Activated CD4-positive, CD25-positive, alpha-beta regulatory T cell treated with anti-CD3 and anti-CD28 coated beads, Interleukin-2, amount 50 U/mL, for 72 hours (primary cell): ENCODE measurements at regions not wholly inside any gene's neighbourhood (a gene's known extent, or its start where the extent isn't known, plus 50 kb on each side); places are given as distances from the start of the nearest gene placed in this dataset.

Experiments
- DNase-seq: peaks from one replicate; pipeline ENCODE4 v3.0.0; 2021

DNA sequence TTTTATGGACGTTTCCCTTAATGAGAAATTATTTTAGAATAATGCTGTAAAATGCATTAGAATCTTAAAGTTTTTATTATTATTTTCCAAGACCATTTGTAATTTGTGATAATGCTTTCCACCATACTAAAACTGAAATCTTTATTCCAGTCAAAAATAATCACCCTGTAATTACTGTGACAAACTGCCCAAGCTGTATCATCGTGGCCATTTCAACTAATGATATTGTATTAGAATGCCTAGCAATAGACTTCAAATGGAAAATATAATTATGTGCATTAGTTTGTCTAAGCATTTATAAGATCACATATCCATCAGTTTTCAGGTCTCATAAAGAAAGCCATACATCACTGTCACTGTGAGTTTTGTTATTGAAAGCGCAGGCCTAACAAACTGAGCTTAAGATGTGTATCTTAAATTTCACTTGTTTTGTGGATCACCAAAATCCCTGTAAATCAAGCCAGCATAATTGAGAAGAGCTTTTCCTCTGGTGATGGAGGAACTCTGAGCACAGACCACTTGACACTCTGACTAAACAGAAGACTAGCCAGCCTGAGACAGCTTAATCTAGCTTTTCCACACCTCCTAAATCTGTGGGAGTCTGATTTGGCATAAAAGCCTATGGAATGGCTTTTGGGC, 1312.2 kb upstream of the ACVR2A start:
- no peak for DNase-seq

DNA sequence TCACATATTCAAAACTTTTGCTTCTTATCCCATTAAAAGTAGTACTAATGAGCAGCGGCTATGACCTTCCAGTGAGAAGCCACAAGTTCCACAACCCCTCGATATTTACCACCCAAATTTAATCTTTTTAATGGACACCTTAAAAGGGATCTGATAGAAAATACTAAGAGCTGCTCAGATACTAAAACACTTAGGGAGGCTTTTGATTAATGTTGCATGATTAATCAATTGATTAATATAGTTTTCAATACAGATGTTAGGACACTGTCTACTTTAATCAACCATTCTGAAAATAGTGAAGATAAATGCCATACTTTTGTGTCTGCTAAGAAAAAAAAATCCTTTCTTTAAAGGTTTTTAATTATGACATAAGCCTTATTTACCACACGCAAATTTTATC, 1312.8 kb upstream of the ACVR2A start:
- no peak for DNase-seq

DNA sequence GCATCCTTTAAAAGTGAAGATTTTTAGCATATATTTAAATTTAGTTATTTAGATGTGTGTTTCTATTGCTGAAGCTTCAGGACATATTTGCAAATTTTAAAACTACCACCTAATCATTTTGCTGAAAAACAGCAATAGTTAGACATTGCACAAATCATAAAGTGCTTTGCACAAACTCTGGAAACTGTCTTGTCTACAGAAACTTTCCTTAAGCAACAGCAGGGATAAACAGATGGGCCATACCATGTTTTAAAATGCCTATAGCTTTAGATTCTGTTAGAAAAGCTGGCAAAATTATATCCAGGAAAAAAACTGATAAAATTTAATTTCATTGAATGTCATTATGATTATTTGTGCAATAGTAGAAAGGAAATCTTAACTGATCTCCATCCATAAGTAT, 1313.9 kb upstream of the ACVR2A start:
- DNase-seq = no peak

DNA sequence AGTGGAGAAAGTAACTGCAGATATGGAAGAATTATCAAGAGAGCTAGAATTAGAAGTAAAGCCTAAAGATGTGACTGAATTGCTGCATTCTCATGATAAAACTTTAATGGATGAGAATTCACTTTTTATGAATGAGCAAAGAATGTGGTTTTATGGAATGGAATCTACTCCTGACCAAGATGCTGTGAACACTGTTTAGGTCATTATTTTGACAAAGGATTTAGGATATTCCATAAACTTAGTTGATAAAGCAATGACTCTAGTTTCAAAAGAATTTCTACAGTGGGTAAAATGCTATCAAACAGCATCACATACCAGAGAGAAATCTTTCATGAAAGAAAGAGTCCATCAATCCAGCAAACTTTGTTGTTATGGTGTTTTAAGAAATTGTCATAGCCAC, 1317.7 kb upstream of the ACVR2A start:
- DNase-seq = no peak

DNA sequence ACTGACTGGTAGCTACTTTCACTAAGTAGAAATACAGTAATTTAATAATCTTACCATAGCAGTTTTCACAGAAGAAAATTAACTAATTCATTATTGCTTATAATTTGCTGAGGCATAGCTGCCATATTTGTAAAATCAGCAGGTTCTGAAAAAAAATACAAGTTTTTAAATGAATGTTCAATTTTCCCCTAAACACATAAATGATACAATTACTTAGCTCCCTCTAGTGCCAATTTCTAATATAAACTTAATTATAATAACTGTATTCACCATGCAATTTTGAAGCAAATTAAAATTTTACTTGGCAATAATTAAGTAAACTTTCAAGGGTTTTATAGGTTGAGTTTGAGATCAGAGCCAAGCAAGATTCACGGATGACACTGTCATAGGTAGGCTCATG, 1321.6 kb upstream of the ACVR2A start:
- no peak for DNase-seq

DNA sequence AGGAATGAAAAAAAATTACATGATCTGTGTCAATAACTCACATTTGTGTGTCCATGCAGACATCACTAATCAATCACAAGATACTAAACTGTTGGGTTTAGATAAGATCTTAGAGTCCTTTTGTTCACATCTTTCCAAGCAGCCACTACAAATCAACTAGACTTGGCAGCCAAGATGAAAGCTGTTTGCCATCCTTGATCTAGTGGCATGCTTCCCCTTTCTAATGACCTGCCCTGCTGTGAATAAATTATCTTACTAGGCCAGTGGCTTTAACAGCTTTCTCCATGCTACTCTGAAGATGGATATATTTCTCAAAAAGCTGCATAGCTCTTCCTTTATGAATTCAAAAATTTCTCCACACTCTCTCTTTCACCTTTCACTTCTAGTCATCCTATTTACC, 1338.0 kb upstream of the ACVR2A start:
- DNase-seq = no peak

DNA sequence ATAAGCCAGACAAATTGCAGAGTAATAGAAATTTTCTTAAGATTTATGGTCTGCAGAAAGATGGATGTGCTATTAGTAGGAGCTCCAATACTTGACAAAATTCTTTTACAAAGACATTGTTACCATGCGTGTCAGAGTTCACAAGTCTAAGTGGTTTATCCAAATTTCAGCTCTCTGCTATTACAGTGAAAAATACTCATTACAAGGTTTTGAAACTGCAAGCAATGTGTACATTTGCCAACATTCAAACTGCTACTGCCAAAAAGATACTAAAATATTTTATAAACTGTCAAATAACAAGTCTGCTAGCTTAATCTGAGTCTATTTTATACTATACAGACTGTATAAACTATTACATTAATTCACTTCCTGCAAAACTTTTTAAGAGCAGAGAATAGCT, 1341.5 kb upstream of the ACVR2A start:
- DNase-seq = no peak

DNA sequence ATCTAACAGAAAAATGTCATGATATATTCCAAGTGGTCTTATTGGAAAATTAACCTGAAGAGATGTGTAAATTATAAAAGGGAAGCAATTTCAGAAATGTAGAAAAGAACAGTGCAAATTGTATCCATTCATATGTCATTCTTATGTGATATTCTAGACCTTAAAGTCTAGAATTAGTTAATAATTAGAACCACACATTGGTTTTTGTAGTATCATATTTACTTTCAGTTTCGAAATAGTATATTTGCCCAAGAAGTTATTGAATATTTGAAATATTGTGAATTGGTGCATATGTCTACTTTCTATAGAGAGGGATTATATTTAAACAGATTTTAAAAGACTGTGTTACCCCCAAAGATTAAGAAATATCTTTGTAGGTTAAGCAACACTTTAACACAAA, 1348.6 kb upstream of the ACVR2A start:
- DNase-seq = no peak

DNA sequence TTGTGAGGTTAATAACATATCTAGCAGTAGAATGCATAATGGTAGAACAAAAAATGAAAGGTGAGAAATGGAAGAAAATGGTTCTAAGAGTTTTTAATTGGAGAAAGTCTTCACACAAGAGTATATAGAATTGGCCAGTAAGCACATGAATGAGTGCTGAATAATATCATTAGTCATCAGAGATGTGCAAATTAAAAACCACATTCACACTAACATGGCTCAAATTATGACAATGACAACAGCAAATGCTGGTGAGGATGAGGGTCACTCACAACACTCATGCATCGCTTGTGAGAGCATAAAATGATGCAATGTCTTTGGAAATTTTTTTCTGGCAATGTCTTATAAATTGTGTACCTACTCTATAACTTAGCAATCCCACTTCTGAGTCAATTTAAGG, 1355.4 kb upstream of the ACVR2A start:
- DNase-seq = no peak

DNA sequence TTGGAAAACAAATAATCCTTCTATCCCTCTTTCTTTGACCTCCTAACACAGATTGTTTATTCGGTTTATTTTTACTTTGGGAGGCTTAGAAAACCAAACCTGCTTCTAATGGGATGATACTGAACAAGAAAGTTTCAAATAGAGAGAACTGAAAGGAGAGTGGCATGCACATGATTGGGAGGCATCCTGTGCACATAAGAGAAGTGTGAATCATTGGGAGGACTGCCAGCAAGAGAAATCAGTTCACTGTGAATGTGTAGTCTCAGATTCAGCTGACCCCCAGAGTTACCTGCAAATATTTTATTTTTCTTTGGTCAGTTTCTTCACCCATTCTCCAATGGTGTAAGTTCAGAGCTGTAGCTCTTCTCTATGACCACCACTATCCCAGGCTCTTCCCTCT, 1363.2 kb upstream of the ACVR2A start:
- no peak for DNase-seq

DNA sequence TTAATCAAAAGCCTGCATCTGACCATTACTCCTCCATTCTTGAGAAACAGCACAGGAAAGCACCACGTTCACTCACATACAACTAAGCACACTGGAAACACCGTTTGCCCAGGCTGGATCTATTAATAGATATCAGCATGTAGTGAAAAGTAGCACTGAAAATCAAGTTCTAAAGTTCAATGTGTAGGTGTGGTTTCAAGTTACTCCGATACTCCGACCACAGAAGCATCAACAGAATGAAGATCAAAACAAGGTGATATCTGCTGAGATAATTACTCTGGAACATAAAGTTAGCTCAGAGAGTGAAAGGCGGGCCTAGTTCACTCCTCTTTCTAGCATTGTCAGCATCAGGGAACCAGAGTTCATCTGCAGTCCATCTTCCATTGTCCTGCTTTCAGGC, 1367.4 kb upstream of the ACVR2A start:
- no peak for DNase-seq

DNA sequence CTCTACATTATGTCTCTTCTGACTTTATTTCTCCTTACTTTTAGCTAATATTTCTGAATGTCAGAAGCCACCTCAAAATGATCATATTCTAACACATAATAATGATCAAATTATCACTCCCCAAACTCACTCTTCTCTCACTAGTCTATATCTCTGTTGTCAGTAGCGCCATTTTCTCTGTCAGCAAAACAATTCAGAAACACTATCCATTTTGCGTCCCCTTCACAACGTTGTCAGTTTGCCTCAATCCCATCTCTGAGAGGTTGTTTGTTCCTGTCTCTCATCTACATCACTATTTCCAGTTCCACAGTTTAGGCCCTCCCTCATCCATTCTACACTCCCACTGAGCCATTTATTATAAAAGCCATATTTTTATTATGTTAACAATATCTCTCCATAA, 1376.3 kb upstream of the ACVR2A start:
- no peak for DNase-seq

DNA sequence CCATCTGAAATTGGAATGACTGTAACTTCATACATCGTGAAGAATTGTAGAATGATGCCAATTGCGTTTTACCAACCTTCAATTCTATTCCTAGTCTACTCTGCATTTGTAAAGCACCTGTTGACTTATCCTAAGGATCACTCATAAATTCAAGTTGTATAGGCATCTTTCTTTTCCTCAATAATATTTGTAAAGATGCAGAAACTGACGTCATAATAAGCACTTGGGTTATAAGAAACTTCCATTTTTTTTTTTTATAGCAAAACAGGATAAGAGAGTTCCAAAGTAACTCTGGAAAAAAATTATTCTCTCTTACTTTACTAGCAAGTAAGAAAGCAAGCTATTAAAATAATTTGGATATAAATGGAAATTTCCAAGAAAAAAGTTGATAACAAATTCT, 1377.4 kb upstream of the ACVR2A start:
- DNase-seq = no peak

DNA sequence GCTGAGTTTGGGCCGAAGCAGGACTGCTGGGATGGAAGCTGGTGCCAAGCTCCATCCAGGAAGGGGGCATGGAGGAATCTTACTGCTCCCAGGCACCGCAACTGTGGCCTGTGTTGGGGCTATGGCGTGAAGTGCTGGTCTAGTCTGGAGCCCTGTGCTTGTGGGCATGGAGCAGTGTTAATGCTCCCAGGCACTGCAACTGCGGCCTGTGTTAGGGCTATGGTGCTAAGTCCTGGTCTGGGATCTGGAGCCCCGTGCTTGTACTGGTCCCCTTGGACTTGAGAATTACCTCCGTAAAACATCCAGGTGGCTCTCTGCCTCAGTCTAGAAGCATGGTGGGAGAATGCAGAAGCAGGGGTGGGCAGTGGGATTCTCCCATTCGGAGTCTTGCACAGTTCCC, 1379.4 kb upstream of the ACVR2A start:
- no peak for DNase-seq

DNA sequence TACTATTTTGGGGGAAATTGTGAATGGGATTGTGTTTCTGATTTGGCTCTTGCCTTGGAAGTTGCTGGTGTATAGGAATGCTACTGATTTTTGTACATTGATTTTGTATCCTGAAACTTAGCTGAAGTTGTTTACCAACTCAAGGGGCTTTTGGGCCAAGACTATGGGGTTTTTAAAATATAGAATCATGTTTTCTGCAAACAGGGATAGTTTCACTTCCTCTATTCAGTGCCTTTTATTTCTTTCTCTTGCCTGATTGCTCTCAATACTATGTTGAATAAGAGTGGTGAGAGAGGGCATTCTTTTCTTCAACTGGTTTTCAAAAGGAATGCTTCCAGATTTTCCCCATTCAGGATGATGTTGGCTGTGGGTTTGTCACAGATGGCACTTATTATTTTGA, 1383.8 kb upstream of the ACVR2A start:
- no peak for DNase-seq

DNA sequence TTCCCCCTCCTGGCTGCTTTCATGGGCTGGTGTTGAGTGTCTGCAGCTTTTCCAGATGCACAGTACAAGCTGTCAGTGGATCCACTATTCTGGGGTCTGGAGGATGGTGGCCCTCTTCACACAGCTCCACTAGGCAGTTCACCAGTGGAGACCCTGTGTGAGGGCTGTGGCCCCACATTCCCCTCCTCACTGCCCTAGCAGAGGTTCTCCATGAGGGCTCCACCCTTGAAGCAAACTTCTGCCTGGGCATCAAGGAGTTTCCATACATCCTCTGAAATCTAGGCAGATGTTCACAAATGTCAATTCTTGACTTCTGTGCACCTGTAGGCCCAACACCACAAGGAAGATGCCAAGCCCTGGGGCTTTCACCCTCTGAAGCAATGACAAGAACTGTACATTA, 1386.2 kb upstream of the ACVR2A start:
- DNase-seq = no peak

DNA sequence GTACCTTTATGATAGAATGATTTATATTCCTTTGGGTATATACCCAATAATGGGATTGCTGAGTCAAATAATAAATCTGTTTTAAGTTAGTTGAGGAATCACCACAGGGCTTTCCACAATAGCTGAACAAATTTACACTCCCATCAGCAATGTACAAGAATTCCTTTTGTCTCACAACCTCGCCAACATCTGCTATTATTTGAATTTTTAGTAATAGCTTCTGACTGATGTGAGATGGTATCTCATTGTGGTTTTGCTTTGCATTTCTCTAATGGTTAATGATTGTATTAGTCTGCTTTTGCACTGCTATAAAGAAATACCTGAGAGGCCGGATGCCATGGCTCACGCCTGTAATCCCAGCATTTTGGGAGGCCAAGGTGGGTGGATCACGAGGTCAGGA, 1387.6 kb upstream of the ACVR2A start:
- DNase-seq = no peak

DNA sequence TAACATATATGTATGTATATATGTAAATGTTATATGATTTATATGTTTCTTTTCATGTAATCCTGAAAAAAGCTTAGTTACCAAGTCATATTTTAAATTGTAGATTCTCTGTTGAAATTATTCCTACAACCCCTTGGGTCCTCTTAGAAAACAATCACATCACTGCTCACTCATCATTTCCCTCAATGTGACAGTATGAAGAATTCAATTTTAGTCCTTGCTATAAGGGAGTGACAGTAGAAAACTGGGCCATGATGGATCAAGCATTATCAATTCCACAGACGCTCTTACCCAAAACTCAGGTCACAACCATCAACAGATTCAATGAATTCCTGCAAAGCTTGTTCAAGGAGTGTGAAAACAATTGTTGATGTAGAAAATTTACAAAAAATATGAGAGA, 1389.5 kb upstream of the ACVR2A start:
- DNase-seq = no peak

DNA sequence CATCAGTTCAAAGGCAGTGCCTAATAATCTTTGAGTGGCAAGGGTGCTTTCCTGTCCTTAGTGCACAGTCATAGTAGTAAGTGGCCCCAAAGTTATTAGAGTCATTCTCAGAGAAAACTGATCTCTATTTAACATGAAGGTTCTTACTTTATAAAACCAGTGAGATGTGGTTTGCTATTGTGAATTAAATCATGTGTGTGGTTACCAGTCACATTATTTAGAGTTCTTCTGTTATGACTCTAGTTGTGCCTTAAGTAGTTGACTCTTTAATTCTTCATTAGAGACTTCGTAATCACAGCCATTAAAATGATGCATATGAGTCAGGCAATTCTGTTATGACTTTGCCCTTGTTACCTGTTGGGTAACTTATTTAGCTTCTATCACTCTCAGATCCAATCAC, 1392.9 kb upstream of the ACVR2A start:
- DNase-seq = no peak

DNA sequence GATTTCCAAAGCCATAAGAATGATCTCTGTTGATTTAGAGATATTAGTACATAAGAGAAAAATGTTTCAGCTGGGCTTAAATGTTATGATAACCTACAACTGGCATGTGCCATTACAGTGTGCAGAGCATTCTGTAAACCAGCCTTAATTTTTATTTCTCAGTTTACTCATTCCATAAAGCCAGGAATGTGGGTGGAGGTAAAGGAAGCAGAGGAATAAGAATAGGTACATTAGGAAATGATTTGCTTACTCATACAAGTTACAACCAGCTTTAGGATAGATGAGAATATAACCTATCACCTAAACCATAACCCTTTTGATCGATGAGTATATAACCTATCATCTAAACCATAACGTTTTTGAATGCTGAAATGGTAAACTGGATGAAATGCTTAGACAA, 1394.7 kb upstream of the ACVR2A start:
- no peak for DNase-seq

DNA sequence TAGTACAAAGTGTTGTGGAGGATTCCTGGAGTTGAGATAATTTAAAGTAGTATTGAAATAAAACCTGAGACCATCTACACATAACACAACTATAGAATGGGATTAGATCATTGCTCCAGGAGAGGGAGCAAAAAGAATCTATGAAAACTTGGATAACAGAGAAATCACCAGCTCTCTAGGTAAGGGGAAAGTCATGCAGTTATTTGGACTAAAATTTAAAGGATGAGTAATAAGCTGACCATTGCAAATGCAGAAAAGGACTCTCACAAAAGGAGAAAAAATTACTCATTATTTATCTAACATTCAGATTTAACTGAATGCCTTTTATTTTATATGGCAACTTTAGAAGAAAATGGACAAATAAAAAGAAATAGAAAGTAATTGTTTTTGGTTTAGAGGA, 1399.8 kb upstream of the ACVR2A start:
- DNase-seq = no peak

DNA sequence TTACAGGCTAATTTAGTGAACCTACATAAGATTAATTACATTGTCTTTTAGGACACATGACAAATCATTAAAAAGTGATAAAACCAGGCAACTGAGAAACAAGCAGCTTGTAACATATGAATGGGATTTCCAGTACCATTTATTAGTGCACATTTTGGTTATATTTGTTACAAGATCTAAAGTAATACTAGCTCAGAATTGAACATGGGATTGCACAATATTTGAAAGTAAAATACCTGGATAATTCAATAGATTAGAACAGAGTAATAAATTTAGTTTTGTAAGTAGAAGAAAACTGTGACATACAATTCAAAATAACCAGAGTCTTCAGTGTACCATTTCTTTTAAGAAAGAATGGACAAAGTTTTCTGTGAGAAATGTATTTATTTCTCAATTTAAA, 1400.7 kb upstream of the ACVR2A start:
- DNase-seq = no peak

DNA sequence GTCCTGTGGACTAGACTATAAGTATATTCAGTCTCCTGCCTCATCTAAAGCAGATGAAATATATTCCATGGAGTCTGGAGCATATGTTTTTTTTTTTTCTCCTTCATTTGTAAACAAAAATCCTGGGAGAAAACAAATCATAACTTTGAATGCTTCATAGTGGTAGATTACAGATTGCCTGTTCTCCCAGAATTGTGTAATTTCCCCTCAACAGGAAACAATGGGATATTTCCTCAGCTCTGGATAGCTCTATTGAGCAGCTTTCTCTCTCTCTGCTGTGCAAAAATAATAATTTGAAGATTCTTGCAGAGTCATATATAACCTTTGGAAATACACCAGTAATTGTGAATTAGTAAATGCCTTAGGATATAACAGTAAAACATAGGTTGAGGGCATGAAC, 1406.6 kb upstream of the ACVR2A start:
- DNase-seq = no peak

DNA sequence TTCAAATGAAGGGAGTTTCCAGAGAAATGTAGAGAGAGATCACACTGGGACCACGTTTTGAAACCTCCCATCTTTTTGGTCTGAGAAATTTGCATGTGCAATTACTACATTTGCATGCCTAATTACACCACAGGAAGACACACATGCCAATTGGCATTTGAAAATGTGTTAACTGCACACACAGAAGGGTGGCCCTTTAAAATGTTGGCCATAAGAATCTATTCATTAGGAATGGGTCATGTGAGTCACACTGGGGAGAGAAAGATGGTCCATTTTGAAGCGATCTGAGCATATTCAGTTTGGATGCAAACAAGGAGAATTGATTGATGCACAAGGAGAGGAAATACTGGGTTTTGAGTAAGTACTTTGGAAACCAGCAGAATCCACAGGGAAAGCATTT, 1407.1 kb upstream of the ACVR2A start:
- no peak for DNase-seq

DNA sequence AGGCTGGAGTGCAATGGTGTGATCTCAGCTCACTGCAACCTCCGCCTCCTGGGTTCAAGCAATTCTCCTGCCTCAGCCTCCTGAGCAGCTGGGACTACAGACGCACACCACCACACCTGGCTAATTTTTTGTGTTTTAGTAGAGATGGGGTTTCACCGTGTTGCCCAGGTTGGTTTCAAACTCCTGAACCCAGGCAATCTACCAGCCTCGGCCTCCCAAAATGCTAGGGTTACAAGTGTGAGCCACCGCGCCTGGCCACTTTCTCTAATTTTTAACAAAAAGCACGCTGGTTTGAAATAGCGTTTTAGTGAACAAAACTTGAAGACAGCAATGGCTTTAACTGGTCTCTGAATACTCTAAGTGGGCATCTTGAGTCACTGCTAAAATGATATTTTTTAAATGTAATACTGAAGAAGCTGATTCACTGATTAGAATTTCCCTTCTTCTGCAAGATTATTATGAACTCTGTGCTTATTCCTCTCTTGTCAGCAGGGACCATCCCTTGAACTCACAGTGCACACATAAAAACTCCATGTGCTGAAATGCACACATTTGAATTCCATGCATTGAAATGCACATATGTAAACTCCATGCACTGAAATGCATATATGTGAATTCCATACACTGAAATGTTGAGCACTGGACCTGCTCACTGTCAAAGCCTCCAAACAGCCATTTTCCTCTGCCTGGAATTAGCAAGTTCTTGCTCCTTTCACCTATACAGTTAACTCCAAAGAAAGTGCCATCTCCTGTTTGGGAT, 1411.5 kb upstream of the ACVR2A start:
- no peak for DNase-seq
